ENCODE measurements at regions not wholly inside any gene's neighbourhood (a gene's known extent, or its start where the extent isn't known, plus 50 kb on each side); places are given as distances from the start of the nearest gene placed in this dataset.

DNA sequence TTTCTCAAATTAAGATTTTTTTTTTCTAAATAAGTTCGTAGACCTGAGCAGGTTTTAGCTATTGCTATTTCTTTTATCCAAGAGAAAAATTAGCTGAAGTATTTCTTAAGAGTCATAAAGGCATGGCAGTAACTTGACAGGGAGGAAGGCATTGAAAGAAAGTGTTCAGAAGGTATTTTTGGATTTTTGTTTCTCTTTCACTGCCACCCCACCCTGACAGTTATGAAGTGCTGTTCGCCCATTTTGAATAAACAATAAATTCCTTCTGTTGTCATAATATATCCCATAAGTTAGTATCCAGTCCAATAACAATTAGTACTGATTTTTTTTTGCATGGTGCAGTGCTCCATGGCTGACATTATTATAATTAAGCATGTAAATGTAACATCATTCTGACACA lies 363.0 kb downstream of the NR2F2 start:
- no peak for DNase-seq

DNA sequence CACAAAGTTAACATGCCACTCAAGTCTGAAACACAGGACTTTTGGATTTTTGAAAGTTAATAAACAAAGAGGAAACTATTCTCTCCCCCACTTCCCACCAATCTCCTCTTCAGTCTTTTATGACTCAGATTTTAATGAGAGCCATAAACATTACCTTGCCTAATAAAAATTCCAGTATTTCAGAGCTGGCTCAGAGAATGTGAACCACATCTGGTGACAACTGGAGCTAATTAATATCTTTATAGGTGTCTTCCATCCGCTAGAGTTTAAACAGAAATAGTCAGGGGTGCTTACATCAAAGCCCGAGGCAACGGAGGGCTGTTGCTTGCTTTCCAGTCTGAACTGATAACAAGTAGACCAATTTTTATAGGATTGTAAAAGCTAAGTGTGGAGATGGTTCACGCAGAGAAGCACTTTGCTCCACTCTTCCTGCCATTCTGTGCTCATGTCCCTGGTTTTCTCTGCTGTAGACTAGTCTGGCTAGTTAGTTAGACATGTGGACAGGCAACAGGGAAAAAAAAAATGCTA lies 363.6 kb downstream of the NR2F2 start:
- DNase-seq: no peak

DNA sequence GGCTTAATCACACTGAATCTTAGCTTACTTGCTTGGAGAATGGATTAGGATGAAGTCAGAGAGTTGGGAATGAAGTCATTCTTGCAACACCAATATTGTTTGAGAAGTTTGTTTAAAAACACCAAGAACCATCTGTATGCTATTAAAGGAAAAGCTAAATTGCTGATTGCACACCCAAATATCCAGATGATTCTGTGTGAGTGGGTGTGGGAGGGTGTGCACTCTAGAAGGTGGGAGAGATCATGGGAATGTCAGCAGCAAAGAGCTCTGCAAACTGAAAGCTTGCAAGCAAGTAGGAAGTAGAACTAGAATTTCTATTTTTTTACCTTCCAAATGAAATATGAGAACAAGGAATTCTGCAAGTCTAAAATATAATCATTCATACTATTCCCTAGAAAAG lies 364.9 kb downstream of the NR2F2 start:
- no peak for DNase-seq

DNA sequence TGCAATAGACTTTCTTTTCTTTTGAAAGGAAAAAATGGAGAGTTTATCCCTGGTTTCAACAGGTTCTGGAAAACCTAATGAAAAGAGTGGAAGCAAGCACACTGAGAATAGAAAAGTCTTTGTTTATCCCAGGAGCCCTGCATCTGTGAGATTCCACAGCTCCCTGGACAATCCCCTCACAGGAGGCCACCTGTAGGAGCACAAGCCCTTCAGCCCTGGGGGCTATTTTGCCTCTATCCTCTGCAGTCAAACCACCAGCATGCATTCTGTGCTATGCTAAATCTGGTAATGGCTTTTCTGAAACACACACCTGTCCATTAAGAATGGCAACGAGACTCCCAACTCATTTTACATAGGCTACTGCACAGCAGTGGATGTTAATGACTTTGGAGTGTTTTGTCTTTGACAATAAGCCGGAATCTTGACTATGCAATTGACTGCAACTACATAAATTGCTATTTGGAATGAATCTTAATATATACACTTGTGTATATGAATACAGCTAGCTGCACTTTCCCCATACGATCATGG lies 369.4 kb downstream of the NR2F2 start:
- no peak for DNase-seq

DNA sequence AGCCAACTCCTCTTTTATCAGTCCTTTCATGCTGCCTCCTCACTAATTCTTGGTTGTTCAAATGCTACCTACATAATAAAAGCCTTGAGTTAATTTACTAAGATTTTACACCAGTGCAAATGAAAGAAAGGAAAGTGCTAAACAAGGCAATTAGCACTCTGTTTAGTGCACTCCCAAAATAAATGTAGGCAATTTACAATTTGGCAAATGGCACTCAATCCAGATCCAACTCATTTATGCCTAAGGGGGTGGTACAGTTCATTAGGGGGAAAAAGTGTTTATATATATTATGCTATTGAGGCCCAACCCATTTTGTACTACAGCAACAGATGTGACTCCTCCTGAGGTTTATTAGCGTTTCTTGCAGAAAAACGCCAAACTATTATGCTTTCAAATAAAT lies 370.1 kb downstream of the NR2F2 start:
- DNase-seq: no peak

DNA sequence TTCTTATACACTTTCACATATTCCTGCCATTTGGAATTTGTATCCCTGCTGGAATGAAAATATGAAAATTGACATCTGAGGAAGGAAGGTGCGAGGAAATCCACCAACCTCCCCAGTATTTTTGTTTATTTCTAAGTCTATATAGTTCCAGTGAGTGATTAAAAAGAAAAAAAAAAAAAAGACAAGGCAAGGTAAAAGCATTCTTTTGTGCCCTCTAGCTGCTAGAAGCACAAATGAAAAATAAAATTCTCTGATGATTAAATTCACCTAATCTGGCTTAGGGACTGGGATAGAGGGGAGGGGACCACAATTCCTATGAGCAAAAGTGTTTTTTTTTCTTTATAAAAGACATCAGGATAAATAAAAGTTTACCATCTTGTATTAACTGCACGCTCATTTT lies 370.9 kb downstream of the NR2F2 start:
- no peak for DNase-seq

DNA sequence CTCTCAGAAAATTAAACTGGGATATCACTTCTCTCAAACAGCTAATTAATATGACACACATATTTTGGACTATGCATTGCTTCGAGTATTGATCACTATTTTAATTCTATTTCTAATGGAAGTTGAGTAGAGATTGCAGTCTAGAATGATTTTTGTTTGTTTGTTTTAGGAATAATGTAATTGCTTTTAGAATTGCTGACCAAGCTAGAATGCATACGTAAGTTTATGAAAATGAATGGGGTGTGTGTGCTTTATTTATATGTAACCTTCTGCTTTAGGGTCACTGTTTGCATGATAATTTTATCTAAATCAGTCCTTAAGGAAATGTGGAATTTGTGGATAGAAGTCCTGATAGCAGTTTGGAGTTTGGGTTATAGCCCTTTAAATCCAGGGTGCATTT lies 371.4 kb downstream of the NR2F2 start:
- DNase-seq: no peak

DNA sequence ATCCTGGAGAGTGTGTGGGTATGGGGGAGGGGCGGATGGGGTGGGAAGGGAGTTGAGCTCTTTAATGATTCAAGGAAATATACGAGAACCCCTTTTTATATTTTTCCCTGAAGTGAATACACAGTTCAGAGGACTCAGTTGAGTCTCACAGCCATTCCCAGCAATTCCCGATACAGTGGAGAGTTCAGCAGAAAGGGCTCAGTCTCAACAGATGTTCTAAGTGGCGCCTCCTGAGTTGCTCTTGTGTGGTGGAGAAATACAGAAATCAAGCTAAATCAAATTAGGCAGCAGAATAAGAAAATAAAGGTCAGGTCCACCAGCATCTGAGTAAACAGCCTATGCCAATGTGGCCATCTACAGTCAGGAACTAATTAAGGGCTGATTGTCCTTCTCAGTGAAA lies 372.1 kb downstream of the NR2F2 start:
- no peak for DNase-seq

DNA sequence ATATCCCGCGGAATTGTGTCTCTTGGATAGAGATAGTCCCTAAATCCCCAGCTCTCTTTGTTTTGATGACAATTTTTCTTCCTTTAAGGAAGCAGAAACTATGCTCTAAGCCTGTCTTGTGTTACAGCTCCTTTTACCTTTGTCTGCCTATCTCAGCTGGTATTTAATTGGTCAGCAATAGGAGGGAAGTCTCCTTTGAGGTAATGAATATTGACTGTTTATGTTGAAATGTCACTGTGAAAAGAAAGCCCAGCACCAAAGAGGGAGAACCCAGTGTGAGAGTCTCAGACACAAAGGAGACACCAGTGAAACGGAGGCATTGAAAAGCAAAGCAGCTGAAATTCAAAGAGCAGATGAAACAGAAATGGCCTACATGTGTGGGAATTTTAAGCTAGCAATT lies 372.6 kb downstream of the NR2F2 start:
- no peak for DNase-seq

DNA sequence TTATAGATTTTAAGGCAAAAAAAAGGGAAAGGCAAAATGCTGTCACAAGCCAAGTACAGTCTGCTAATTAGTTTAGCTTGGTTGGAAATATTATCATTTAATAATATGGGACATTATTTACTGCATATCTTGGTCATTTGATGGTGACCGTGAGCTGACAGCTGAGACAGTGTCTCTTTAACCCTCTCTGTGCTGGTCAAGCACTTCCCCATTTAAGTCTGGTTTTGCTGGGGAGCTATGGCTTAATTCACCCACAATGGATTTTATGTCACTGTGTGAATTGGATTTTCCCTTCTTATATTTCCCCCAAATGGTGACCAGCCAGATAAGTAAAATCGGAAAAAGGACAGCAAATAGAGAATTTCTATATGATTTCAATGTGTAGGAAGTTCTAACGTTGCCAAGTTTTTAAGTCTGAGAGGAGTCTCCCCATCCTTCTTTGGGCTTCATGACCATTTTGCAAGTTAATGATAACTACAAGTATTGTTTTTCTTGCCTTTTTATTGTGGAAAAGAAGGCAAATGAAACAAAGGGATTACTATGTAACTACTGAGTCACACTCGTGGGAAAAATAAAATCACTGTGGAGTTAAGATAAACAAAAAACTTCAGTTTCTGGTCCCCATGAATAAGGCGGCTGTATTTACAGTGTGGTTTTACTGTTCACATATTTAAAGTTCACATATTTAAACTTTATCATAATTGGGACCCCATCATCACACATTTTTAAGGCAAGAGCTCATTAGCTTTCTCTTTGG lies 373.5 kb downstream of the NR2F2 start:
- DNase-seq: no peak

DNA sequence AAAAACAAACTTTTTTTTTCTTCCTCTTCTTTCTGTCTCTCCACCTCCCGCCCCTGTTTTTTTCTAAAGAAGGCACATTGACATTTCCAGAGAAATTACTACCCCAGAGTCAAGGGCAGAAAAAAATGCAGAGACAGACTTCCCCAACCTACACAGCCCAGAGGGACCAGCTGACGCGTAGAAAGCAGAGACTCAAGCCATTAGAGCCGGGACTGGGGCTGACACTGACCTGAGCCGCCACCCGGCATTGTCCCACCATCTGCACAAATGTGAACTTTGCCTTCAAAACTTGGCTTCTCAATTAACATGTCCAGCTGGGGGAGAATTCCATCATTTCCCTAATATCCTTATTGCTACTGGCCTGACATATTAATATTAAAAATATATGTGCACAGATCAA lies 385.6 kb downstream of the NR2F2 start:
- no peak for DNase-seq

DNA sequence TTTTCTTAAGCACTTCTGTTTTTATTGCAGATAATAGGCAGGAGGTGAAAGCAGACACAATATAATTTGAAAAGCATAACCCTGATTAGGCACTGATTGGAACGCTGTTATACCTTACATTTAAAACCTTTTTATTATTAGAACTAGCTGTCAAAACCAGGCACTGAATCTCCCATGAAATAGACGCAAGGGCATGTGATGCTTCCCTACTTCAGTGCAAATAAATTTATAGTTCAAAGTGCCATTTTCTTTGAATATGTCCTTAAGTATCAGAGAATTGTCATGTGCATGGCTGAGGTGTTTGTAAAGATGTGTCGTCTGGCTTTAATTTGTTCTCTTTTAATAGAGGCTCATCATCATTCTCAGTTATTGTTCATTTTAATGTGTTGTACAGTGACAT lies 386.0 kb downstream of the NR2F2 start:
- DNase-seq: no peak

DNA sequence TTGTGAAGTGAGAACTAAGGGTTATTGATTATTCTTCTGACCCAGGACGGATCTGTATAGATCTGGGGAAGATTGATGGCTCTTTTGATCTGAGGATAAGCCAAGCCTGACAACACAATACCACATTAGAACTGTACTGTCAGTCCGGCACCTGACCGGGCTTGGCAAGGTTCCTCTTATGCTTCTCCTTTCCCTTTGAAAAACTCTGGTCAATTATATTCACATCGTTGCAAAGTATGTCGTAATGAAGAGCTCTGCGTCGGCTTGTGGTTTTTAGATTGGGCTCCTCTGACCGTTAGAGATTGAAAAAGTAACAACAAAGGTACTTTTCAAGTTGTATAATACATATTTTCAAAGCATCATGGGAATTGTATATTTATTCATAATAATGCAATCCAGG lies 389.8 kb downstream of the NR2F2 start:
- DNase-seq: no peak

DNA sequence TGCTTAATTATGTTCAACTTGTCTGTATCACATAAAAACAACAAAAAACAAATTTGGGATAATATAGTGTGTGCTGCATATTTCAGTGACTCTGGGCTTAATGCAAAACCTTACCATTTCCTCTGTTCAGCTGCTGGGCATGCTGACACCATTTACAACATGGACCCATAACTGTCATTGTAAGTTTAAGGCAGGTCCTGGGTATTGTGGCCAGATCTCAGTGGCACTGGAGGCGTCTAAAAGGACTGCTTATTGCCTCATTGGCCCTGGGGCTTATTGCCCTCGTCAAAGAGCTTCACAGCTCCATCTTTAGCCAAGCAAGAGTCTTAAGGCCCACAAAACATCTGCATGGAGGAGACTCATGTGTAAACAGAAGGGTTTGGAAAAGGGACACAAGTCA lies 390.2 kb downstream of the NR2F2 start:
- DNase-seq: no peak

DNA sequence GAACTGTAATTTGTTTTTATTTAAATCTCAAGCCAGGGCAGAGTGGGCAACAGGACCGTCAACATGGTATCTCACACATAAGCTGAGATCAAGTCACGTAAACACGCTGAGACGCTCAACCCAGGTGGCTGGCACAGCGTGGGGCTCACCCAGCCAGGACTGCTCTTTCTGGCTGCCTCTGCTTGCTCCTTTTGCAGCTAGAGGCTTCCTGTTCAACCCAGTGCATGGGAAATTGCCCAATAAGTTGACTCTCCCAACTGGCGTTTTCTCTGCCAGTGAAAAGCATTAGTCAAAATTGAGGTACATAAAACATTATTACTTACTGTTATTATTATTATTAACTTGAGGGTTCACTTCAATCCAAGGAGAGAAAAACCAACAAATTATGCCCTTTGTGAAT lies 398.1 kb downstream of the NR2F2 start:
- DNase-seq: no peak

DNA sequence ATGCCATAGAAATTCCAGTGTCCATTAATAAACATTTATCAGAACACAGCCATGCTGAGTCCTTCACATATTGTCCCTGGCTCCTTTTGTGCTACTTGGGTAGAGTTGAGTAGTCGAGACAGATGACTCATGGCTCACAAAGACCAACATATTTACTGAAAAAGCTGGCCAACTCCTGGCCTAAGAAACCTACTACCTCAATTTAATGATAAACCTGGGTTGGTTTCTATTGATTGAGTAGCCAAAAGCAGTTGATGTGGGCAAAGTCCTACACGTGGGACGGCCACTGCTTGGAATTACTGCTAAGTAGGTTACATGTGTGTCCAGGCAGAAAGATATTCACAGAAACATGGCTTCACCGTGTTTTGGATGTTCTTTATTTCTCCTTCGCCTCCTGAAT lies 402.2 kb downstream of the NR2F2 start:
- DNase-seq: no peak

DNA sequence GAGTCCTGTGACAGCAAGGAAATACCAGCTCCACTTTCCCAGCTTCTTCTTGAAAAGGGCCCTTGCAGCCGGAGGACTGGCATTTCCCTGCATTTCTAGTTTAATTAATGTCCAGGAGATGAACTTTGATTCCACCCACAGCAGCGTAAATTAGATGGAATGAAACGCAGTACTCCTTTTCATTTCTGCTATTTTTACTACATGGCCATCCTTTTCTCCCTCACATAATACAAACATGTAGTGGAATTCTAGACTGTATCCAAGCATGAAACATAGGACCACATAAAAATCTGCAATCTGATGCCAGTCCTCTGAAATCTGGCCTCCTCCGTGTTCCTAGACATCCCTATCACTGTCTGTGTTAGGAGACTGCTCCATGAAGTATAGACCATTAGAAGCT lies 403.2 kb downstream of the NR2F2 start:
- DNase-seq: no peak

DNA sequence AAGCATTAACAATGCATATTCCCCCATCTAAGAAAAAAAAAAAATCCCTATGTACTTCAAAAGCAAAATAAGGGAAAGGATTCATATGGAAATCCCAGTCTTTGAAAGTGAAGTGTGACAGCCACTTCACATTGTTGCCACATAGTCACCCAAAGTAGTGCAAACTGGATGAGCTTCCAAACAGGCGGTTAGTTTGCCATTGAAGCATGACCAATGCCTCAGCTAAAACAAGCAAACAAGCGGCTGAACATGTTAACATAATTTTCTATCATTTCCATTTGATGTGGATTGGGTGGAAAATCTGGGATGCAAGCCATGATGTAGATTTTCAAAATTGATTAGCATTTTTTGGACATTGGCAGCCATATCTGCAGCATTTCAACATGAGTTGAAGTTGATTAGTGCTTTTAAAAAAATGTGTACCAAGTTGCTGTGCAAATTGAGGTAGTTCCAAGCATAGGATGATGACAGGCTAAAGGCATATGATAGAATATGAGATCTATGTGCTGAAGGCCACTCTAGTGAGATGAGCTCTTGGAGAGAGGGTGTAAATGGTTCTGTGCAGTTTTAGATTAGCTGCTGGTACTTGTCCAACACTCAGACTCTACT lies 405.2 kb downstream of the NR2F2 start:
- no peak for DNase-seq

DNA sequence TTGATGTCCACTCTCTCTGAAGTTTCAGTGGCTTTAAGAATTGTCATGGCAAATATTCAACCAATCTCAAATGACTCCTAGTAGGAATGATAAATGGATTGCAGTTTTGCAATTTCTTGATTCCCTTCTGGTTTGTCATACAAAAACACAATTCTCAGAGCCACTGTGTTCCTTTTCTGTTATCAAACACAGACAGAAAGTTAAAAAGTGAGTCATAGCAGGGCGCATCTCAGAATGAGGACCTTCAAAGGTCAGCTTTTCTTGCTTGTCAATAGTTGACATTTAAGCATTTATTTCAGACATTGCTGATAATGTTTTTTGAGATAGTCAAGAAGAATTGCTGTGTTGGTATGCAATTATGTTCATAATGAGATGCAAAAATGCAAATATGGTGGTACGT lies 405.9 kb downstream of the NR2F2 start:
- no peak for DNase-seq

DNA sequence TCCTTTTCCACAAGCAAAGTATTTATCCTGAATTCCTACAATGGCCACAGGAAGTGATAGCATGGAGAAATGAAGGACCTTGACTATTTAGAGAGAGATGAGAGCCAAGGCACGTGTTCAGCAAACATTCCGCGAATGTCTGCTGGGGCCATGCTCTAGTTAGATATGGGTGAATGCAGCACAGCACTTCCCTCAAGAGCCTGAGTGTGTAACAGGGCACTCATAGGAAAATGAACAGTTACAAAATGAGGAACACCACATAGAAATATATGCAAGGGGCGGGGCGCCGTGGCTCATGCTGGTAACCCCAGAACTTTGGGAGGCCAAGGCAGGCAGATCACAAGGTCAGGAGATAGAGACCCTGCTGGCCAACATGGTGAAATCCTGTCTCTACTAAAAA lies 406.9 kb downstream of the NR2F2 start:
- no peak for DNase-seq

DNA sequence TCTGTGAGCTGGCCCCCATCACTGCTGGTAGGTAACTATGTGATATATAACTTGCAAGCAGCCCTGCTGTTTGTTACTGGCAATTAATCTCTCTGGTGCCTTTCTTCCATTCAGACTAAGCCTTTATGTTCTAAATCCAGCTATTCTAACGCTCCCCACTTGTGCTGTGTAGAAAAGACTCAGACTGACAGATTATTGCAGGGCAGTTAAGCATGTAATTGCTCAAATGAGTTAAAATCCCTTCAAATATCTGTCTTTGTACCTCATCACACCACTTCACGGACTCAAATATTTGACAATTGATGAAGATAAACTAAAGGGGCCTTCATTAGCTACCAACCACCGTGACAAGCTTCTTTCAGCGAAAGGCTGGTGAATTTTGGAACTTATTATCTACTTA lies 416.2 kb downstream of the NR2F2 start:
- DNase-seq: no peak

DNA sequence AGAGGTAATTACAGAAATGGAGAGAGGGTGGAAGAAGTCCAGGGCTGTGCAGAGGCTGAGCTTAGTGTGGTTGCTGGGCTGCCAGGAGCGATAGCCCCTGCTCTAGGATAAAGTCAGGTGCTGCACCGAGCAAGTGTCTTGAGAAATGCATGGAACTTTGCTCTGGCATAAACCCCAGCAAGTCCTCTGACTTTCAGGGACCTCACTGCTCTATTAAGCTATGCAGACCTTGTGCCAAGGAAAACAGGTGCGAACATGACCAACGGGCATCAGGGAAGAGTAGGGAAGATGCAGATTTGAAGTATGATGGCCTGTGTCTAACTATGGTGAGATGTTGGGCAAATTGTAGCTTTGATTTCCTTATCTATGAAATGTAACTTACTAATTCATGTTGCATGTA lies 416.8 kb downstream of the NR2F2 start:
- DNase-seq: no peak

DNA sequence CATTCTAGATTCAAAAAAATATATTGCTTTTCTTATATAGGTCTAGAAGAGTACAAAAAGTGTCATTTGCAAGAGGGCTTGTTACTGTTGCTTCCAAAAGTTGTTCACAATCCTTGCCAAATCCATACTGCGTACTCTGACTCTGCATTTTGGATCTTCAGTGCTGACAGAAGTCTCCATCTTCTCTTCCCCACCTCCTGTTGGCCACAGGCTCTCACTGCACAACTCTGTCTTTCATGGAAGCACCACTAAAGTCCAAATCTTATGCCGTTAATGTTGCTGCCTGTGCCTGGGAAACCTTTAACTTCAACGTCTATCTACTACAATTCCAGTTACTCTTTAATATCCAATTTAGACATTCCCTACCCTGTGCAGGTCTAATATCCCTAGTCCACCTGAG lies 419.9 kb downstream of the NR2F2 start:
- DNase-seq: no peak

DNA sequence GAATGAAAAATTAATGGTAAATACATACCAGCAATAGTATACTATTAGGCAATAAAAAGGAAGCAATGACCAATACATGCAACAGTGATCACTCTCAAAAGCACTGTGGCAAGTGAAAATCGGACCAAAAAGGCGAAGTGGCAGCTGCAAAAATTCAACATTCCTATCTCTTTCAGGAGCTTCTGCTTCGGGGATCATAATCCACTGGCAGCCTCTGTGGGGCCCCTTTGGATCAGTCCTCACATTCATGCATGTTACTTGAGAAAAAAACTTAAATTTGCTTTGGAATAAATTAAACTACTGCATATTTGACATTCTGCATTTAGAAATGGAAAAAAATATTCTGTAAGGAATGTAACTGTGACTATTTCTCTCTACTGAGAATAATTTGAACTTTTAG lies 425.6 kb downstream of the NR2F2 start:
- DNase-seq: no peak

DNA sequence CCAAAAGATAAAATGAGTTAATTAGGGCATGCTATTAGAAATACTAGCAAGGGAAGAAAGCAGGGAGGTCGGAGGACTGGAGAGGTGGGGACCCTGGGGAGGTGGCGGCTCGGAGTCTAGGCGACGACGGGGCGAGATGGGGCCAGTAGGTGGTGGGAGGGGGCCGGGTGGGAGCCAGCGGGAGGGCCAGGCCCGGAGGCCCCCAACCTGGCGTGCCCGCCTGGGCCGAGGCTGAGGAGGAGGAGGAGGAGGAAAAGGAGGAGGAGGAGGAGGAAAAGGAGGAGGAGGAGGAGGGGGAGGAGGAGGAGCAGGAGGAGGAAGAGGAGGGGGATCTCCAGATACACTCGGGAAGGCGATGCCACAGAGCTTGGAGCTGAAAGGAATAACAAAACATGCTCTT lies 426.2 kb downstream of the NR2F2 start:
- no peak for DNase-seq
